B cell (primary cell): ENCODE measurements at regions not wholly inside any gene's neighbourhood (a gene's known extent, or its start where the extent isn't known, plus 50 kb on each side); places are given as distances from the start of the nearest gene placed in this dataset.

Source experiments
- ATAC-seq: fragments of 200-7000 bp; cut with Tn5 transposase; one replicate; pipeline ENCODE4 v1.10.0; 2021; ENCODE audit warnings: low read depth, mild to moderate bottlenecking, moderate number of reproducible peaks, moderate library complexity
- CTCF ChIA-PET: fragments of 350-600 bp; sonication (Branson Sonifier 250); formaldehyde crosslinking; loops from one replicate; lab custom pipeline; 2021; ENCODE audit warnings: antibody characterized with exemption, inconsistent platforms; lab: Charles Lee
- POLR2A ChIA-PET: fragments of 350-600 bp; sonication (Branson Sonifier 250); formaldehyde crosslinking; loops from one replicate; lab custom pipeline; 2021; ENCODE audit warnings: antibody characterized with exemption; lab: Charles Lee
- DNase-seq: peaks from one replicate; pipeline ENCODE4 v3.0.0; 2013
- H2AFZ ChIP-seq: 2 replicates; pipeline ENCODE4 v1.6.1; 2012; ENCODE audit warnings: mild to moderate bottlenecking, low read depth, low read length; ENCODE audit not compliant: insufficient read depth, poor library complexity, severe bottlenecking
- H3K27ac ChIP-seq, 2 donors: 1 replicate in 1 of 2; 2 replicates in 1 of 2; pipeline ENCODE4 v1.5.1; 2012 to 2013; ENCODE audit warnings: low read length in 2 of 2, mild to moderate bottlenecking in 2 of 2, moderate library complexity in 1 of 2
- H3K27me3 ChIP-seq, 4 experiments: fragments of 200-600 bp in 1 of 4; sonication (generic) in 1 of 4; replicated peaks in 1 of 4; 1 replicate in 2 of 4; 2 replicates in 2 of 4; pipeline versions ENCODE4 v1.6.1 to v1.7.0; 2013 to 2016; ENCODE audit warnings: low read length in 3 of 4, mild to moderate bottlenecking in 2 of 4, mixed read lengths in 1 of 4, moderate library complexity in 1 of 4; ENCODE audit not compliant: insufficient read depth in 4 of 4, control insufficient read depth in 3 of 4; ENCODE audit errors: control extremely low read depth in 1 of 4
- H3K36me3 ChIP-seq, 2 experiments: replicated peaks in 1 of 2; 1 replicate in 1 of 2; 2 replicates in 1 of 2; pipeline versions ENCODE4 v1.6.1 to v1.7.1; 2013; ENCODE audit warnings: low read length in 1 of 2; ENCODE audit not compliant: insufficient read depth in 2 of 2, control insufficient read depth in 1 of 2; ENCODE audit errors: control extremely low read depth in 1 of 2, extremely low read depth in 1 of 2
- H3K4me1 ChIP-seq, 2 donors: fragments of 200-600 bp in 1 of 2; sonication (generic) in 1 of 2; 1 replicate in 1 of 2; 2 replicates in 1 of 2; pipeline versions ENCODE4 v1.5.1 to v1.6.1; 2013 to 2017; ENCODE audit warnings: low read length in 2 of 2; ENCODE audit not compliant: control insufficient read depth in 2 of 2, insufficient read depth in 2 of 2
- H3K4me2 ChIP-seq: replicated peaks from 2 replicates; pipeline ENCODE3; 2012; ENCODE audit warnings: mild to moderate bottlenecking, low read depth, low read length; ENCODE audit not compliant: poor library complexity, severe bottlenecking
- H3K4me3 ChIP-seq, 5 experiments: fragments of 200-600 bp in 1 of 5; sonication (generic) in 1 of 5; 1 replicate in 3 of 5; 2 replicates in 2 of 5; pipeline versions ENCODE4 v1.5.1 to v1.7.0; 2011 to 2016; ENCODE audit warnings: low read length in 4 of 5, mild to moderate bottlenecking in 4 of 5, low read depth in 2 of 5, control low read depth in 1 of 5, moderate library complexity in 1 of 5; ENCODE audit not compliant: insufficient read depth in 1 of 5; ENCODE audit errors: control extremely low read depth in 1 of 5, extremely low read depth in 1 of 5
- H3K79me2 ChIP-seq: fragments of 200-600 bp; sonication (generic); one replicate; pipeline ENCODE4 v1.6.0; 2016; ENCODE audit warnings: low read length; ENCODE audit not compliant: control insufficient read depth, insufficient read depth
- H3K9ac ChIP-seq: fragments of 200-600 bp; sonication (generic); 2 replicates; pipeline ENCODE4 v1.6.1; 2017; ENCODE audit warnings: mild to moderate bottlenecking, low read length, moderate library complexity
- H3K9me3 ChIP-seq, 3 donors: one replicate each; pipeline versions ENCODE4 v1.6.1 to v1.7.1; 2013; ENCODE audit warnings: low read length in 2 of 3; ENCODE audit not compliant: control insufficient read depth in 2 of 3, insufficient read depth in 1 of 3; ENCODE audit errors: control extremely low read depth in 1 of 3
- H4K20me1 ChIP-seq: 2 replicates; pipeline ENCODE4 v1.6.0; 2012; ENCODE audit warnings: mild to moderate bottlenecking, low read length; ENCODE audit not compliant: insufficient read depth, control insufficient read depth, poor library complexity, severe bottlenecking
- H3K27ac Mint-ChIP-seq: one replicate; pipeline ENCODE4 v1.8.0; 2021; ENCODE audit warnings: mixed read lengths
- H3K27me3 Mint-ChIP-seq: one replicate; pipeline ENCODE4 v1.8.0; 2021; ENCODE audit warnings: mixed read lengths
- H3K4me1 Mint-ChIP-seq: one replicate; pipeline ENCODE4 v1.8.0; 2021; ENCODE audit warnings: mixed read lengths
- H3K4me3 Mint-ChIP-seq: one replicate; pipeline ENCODE4 v1.8.0; 2021; ENCODE audit warnings: mixed read lengths
- H3K9me3 Mint-ChIP-seq: one replicate; pipeline ENCODE4 v1.8.0; 2022; ENCODE audit warnings: mixed read lengths; ENCODE audit not compliant: insufficient read depth
- CTCF ChIP-seq: fragments of 200-600 bp; IDR thresholded peaks from one replicate; pipeline ENCODE4 v1.8.0; 2022; ENCODE audit warnings: antibody characterized with exemption, mild to moderate bottlenecking
- EZH2 ChIP-seq: IDR thresholded peaks from 2 replicates; pipeline ENCODE4 v1.6.1; 2012; ENCODE audit warnings: borderline replicate concordance, low read depth, mild to moderate bottlenecking, moderate library complexity, low read length; ENCODE audit not compliant: insufficient read depth, poor library complexity, severe bottlenecking
- WGBS: methylation state at CpG from one replicate; pipeline ENCODE4 v1.1.5; 2013; ENCODE audit warnings: missing lambda C conversion rate; ENCODE audit not compliant: insufficient coverage; 5-methylcytosine and 5-hydroxymethylcytosine counted together
- intact Hi-C: fragments of 100-400 bp; cut with micrococcal nuclease; formaldehyde crosslinking; loops from one replicate; pipeline ENCODE4 v1.10.0; 2022

- ChIA-PET POLR2A (no interaction called here), CTCF (no interaction called here)
- no peaks in the 10 kb centered on the region for H3K27me3 ChIP-seq
- H3K9me3 ChIP-seq, result peaks cover 1 to 8% (median 2%) of the 10 kb centered on the region in 3 donors
- no peak overlapping the region for H3K9ac ChIP-seq
- H2AFZ ChIP-seq, result no peak overlapping the region
- DNase-seq (no peak), ATAC-seq (no peak)
- H3K4me3 ChIP-seq, result no peak overlapping the region
- H3K36me3 ChIP-seq, result no peaks in the 10 kb centered on the region
- TF ChIP-seq EZH2, result no peak
- no peak for TF ChIP-seq CTCF
- H3K4me2 ChIP-seq, result no peak overlapping the region
- Mint-ChIP-seq H3K27ac (no peak overlapping the region), H3K9me3 (peaks cover 2% of the 10 kb centered on the region), H3K4me1 (no peaks in the 10 kb centered on the region), H3K27me3 (no peaks in the 10 kb centered on the region), H3K4me3 (no peak overlapping the region)
- no peaks in the 10 kb centered on the region for H3K4me1 ChIP-seq
- no peaks in the 10 kb centered on the region for H4K20me1 ChIP-seq
- intact Hi-C loops, result no loop called here
- H3K79me2 ChIP-seq, result no peaks in the 10 kb centered on the region
- no peak overlapping the region for H3K27ac ChIP-seq
Measured at GRCh38 chr4:132683957-132684356, 465.1 kb upstream of the PCDH10 start.

- no peak overlapping the region for H3K4me3 Mint-ChIP-seq
- H3K9ac ChIP-seq, result no peak overlapping the region
- H3K79me2 ChIP-seq, result no peaks in the 10 kb centered on the region
Measured at GRCh38 chr4:132691026-132691425, 458.1 kb upstream of the PCDH10 start.

More at GRCh38 chr4:132691026-132691425, 458.1 kb upstream of the PCDH10 start:
- Mint-ChIP-seq H3K27ac (no peak overlapping the region), H3K27me3 (no peaks in the 10 kb centered on the region), H3K4me1 (no peaks in the 10 kb centered on the region), H3K9me3 (no peaks in the 10 kb centered on the region)
- ATAC-seq (no peak), DNase-seq (no peak)
- intact Hi-C loops, result no loop called here
- Histone ChIP-seq H3K9me3 (peaks cover 0 to 1% (median 0%) of the 10 kb centered on the region in 3 donors), H3K36me3 (no peaks in the 10 kb centered on the region), H3K27me3 (no peaks in the 10 kb centered on the region), H4K20me1 (no peaks in the 10 kb centered on the region), H3K4me1 (no peaks in the 10 kb centered on the region), H3K4me2 (no peak overlapping the region), H3K4me3 (no peak overlapping the region), H3K27ac (no peak overlapping the region), H2AFZ (no peak overlapping the region)
- WGBS, result no CpG with 5 or more reads among the region's 2 CpGs
- ChIA-PET POLR2A (no interaction called here), CTCF (no interaction called here)
- TF ChIP-seq CTCF (no peak), EZH2 (no peak)
